AG08395 (cell line): ENCODE measurements at regions not wholly inside any gene's neighbourhood (a gene's known extent, or its start where the extent isn't known, plus 50 kb on each side); places are given as distances from the start of the nearest gene placed in this dataset.

Experiments used
- DNase-seq: peaks from one replicate; pipeline ENCODE4 v3.0.0; 2012; ENCODE audit warnings: mixed read lengths, low spot score

DNA sequence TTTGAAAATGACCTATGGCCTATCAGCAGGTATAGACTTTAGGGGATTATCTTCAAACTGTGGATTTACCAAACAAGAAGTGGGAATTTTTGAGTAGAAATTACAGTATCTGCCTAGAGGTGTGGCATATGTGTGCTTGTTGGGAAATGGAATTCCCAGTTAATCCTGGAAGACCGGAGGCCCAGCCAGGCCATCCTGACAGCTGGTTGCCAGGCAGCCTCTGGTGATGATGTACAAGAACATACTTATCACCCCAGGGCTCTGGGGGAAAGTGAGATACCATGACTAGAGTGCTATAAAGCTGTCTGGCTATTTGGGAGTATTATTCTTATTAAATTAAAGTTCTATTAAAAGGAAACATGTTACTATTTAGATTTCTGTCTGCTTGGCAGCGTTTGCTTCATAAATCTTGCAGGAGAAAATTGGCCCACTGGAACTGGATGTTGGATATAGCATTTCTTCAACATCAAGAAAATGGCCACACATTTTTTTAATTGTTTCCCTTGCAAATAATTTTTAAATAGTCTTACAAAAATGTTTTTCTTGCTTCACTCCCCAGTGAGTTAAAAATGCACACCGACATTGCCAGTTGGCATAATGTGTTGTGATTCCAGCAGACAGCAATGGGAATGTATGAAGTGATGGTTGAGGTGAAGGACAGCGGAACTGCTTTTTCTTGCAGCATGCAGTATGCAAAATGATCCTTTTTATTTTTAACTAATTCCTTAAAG lies 187.8 kb downstream of the MYLK4 start:
- no peak for DNase-seq

- no peak for DNase-seq
These were observed 189.6 kb downstream of the MYLK4 start for GRCh38 chr6:2560917-2561698.

DNA sequence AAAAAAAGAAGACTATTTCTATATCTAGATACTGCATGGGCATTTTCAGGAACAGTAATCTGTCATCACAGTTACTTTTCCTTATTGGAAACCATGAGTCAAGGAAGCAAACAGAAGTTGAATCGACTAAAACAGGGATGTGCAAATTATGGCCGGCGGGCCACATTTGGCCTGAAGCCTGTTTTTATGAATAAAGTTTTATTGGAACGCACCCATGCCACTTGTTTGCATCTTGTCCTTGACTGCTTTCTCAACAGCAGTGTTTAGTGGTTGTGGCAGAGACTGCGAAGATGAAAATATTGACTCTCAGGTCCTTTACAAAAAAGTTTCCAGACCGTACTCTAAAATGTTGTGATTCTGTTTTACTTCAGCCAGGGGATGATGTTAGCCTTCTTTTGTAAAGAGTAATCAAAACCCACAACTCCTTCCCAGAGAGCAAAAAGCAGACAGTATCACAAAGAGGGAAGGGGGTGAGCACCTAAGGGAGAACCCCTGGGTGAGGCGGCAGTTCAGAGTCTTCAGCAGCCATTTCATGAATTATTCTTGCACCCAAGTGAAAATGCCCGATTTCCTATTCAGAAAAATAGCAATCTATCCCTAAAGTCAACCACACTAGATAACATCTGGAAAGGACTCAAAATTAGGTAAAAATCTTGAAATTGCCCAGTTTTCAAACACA lies 190.4 kb downstream of the MYLK4 start:
- DNase-seq = no peak

DNA sequence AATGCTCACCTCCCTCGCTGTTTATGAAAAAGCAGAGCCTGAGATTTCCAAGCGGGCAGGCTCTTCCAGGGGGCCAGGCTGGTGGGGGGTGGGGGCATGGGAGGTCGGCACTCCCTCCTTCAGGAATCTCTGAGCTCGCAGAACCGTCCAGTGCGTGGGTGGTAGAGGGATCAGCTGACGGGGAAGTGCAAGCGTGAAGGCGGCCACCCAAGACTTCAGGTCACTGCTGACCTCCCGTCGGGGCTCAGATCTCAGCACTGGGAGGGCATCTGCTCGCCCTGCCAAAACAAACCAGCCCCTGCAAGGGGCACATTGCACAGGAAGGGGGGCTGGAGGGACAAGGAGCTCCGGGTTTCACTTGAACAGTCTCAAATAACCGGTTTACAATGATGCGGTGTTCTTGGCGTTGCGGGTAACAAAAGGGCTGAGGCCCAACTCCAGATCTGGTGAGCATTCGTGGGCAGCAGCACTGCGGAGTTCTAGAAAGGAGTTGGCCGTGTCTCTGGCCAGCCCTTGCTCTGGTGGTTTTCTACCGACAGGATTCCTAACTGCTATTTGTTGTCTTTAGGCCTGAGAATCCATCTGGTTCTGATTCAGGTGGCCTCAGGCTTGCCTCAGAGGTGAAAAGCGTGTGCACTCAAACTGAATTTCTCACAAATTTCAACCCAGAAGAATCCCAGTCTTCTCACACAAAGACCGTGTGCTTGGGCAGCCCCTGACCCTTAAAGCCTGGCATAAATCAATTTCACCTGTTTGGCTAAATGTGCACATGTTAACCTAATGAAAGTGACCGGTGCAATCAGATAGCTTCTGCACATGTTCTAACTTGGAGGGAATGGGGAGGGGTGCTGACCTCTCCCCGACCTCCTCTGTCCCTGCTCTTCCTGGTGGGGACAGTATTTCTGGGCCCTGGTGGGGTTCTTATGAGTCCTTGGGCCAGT lies 191.6 kb downstream of the MYLK4 start:
- no peak for DNase-seq

DNA sequence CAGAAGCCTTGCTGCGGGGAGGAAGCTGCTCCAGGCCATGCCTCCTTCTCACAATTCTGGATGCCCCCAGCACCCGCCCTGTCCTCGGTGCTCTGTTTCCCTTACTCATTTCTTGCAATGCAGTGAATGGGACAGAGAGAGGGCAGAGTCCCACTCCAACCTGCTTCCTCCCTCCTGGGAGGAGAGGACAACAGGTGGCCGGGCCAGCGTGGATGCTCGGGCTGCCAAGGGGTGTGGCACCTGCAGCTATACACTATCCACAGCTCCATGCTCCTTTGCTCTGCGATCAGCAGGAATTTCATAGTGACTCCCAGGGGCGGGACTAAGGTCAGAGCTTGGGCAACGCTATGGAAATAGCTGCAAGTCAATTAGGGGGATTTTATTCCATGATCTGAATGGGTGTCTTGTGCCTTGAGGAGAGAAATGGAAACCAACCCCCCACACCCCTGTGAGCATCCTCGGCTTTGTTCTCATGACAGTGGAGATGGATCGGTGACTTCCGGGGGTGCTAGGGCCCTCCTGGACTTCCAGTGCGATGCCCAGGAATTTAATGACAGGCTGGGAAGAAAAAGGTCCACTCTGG lies 192.5 kb downstream of the MYLK4 start:
- DNase-seq = no peak

GRCh38 chr6:2557181-2557720 lies 193.5 kb downstream of the MYLK4 start:
- DNase-seq = no peak

- DNase-seq = no peak
These were observed 194.0 kb downstream of the MYLK4 start for GRCh38 chr6:2556761-2557160.

DNA sequence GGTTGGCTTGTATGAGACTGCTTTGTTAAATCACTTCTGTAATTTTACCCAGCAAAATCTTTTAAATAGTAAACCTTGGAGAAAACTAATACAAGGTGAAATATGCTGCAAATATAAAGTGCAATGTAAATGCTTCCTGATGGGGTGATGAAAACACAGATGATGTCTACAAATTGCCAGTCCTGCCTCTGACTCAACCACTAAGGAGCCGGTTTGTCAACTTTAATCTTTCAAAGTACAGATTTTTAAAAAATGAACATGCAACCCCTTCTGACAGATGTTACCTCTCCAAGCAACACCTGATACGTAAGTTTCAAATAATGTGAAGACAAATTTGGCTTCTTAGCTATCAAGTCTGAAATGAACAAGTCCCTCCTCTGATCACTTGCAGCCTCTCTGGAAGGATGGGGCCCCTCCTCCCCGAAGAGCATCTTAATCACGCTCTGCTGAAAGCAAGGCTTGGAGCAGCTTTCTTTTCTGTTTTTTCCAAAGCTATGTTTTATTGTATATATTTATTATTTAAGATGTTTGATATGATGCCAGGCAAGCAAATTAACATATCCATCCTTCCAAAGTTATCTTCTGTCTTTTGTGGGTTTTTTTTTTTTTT lies 196.0 kb downstream of the MYLK4 start:
- DNase-seq = no peak

GRCh38 chr6:2552526-2553154 lies 198.1 kb downstream of the MYLK4 start:
- no peak for DNase-seq

DNA sequence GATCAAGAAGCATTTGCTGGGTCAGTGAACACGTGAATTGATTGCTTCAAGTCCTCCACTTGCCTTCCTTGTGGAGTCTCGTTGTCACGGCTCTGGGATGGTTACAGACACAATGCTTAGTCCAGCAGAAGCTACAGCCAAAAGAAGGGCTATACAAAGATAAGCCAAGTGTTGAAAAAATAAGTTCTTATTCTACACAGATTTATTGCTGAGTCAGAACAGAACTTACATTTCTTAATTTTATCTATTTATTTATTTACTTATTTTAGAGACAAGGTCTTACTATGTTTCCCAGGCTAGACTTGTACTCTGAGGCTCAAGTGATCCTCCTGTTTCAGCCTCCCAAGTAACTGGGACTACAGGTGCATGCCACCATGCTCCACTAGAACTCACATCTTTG lies 199.0 kb downstream of the MYLK4 start:
- DNase-seq = no peak

- DNase-seq = no peak
These were observed 200.5 kb downstream of the MYLK4 start for GRCh38 chr6:2550247-2550646.

- DNase-seq = no peak
These were observed 200.9 kb downstream of the MYLK4 start for GRCh38 chr6:2549834-2550233.

DNA sequence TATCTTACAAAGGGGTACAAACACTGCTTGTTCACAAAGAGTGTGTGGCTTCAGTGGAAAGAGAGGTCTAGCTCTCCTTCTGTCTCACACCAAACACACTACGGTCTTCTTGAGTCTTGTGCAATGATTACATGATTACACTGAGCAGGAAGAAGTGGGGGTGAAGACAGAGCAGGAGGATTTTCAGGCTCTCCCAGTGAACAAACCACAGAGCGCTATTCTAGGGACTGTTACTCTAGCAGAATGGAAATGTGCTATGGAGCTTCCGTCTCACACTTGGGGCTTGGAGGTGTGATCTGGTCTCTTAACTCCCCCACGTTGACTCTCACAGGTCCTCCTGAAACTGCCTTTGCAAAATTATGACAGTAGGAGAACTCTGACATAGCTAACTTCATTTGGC lies 203.4 kb downstream of the MYLK4 start:
- no peak for DNase-seq

- DNase-seq = no peak
These were observed 203.8 kb downstream of the MYLK4 start for GRCh38 chr6:2546901-2547300.

DNA sequence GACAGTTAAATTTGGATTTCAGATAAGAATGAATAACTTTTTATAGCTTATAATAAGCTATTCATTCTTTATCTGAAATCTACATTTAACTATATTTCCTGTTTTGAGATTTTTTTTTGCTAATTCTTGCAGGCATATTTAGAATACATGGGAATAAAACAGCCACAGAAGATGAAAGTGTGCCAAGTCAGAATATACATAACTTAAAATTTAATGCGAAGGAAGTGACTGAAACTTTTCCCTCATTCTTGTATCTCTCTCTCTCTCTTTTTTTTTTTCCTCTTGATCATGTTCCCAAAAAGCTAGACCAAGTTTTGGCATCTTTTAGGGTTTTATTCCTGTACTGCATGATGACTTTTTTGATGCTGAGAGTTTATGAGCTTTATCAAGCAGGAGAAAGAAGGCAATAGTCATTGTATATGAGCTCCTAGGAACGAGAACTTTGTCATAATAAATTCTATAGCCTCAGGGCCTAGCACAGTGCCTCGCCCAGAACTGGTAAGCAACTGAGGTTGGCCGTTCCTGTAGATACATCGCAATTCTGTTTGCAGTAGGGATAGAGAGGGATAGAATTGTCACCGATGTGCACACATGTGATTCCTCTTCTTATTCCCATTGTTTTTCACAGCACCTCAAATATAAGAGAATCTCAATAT lies 205.2 kb downstream of the MYLK4 start:
- no peak for DNase-seq

DNA sequence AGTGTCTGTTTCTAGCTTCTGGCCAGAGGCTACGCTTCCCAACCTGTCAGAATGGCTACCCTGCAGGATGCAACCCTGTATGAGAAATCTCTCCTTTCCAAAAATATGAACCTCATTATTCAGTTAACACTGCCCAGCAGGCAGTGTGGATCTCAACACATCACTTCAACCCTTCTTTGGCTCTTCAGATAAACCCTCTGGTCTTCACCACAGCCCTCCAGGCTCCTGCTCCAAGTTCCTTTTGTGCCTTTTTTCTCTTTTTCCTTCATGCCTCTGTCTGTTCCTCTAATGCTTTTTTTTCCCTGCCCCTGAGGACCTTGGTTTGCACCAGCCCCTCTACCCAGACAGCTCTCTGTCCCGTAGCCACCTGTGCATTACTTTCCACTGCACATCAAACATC lies 207.4 kb downstream of the MYLK4 start:
- DNase-seq = no peak

DNA sequence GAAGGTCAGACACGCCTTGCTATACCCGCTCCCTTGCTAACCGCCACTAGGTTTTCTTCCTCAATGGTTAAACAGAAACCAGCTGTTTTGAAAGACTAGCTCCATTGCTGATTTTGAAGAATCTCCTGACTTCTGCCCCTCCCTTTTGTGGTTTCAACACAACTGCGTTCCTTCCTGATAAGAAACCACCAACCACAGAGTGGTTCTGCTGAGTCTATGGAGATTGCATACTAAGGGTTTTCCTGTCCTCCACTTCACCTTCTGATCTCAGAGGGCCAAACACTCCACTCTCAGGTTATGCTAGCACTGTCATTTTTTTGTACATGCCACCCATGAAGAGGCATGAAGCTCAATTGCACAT lies 207.9 kb downstream of the MYLK4 start:
- no peak for DNase-seq

DNA sequence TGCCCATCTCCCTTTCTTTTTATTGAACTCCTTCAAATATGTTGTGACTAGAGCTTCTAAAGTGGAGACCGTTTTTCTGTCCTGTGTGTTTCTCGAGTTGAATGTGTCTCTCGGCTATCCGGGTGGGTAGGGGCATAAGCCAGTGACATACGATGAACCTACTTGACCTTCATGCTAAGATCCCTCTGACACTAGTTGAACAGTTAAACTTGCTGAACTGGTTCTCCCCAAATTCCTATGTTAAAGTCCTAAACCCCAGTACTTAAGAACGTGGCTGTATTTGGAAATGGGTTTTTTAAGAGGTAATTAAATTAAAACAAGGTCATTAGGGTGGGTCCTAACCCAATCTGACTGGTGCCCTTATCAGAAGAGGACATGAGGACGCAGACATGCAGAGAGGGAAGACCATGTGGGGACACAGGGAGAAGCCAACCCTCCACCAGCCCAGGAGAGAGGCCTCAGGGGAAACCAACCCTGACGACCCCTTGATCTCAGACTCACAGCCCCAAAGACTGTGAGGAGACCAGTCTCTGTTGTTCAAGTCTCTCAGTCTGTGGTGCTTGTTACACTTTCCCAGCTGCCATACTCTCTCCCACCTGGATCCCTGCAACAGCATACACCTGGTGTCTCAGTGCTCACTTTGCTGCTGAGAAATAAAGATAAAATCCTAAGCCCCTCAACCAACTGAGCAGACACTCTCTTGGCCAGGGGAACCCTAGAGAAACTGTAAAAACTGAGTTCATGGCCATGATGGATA lies 208.4 kb downstream of the MYLK4 start:
- no peak for DNase-seq

DNA sequence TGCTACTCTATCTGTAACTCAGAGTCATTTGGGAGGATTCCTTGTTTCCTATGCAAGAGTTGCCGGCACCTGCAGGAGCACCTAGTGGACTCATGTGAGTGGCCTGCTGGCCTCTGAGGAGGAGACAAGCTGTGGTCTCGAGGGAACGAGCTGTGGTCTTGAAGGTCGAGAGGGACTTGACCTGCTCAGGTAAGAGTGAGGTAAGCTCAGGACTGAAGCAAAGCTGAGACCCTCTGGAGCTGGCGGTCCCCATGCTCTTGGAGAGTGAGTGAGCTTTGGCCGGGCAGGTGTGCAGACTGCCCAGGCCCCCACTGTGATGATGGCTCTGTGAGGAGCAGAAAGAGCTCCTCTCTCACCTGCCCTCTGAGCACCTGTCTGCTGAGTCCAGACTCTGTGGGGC lies 214.3 kb downstream of the MYLK4 start:
- DNase-seq = no peak
